IMR-90 (cell line): ENCODE measurements at regions not wholly inside any gene's neighbourhood (a gene's known extent, or its start where the extent isn't known, plus 50 kb on each side); places are given as distances from the start of the nearest gene placed in this dataset.

Experiments
- CEBPB ChIP-seq: IDR thresholded peaks from 2 replicates; pipeline ENCODE4 v1.6.1; 2012; ENCODE audit warnings: low read depth, low read length, improper control_type of control experiment
- CHD1 ChIP-seq: IDR thresholded peaks from 2 replicates; pipeline ENCODE4 v1.6.1; 2012; ENCODE audit warnings: low read depth, low read length, improper control_type of control experiment
- CTCF ChIP-seq: conservative IDR thresholded peaks from 2 replicates; pipeline ENCODE4 v1.5.1; 2012; ENCODE audit warnings: mild to moderate bottlenecking, low read depth, low read length, improper control_type of control experiment
- FOS ChIP-seq: fragments of 150-350 bp; IDR thresholded peaks from 2 replicates; pipeline ENCODE4 v1.6.1; 2016; ENCODE audit warnings: low read depth, low read length
- MAFK ChIP-seq: IDR thresholded peaks from 2 replicates; pipeline ENCODE4 v1.6.1; 2012; ENCODE audit warnings: low read depth, low read length, improper control_type of control experiment
- MAZ ChIP-seq: IDR thresholded peaks from 2 replicates; pipeline ENCODE4 v1.6.1; 2012; ENCODE audit warnings: low read depth, mild to moderate bottlenecking, low read length, improper control_type of control experiment, moderate library complexity, borderline replicate concordance
- MXI1 ChIP-seq: IDR thresholded peaks from 2 replicates; pipeline ENCODE4 v1.6.1; 2012; ENCODE audit warnings: low read depth, mild to moderate bottlenecking, low read length, moderate library complexity, borderline replicate concordance
- NFE2L2 ChIP-seq: fragments of 150-350 bp; IDR thresholded peaks from 2 replicates; pipeline ENCODE4 v1.6.1; 2016; ENCODE audit warnings: low read depth, mild to moderate bottlenecking, low read length
- POLR2A ChIP-seq: IDR thresholded peaks from 2 replicates; pipeline ENCODE4 v1.6.1; 2012; ENCODE audit warnings: mild to moderate bottlenecking, low read depth, low read length
- RAD21 ChIP-seq: IDR thresholded peaks from 2 replicates; pipeline ENCODE4 v1.6.1; 2012; ENCODE audit warnings: low read length, improper control_type of control experiment
- RCOR1 ChIP-seq: IDR thresholded peaks from 2 replicates; pipeline ENCODE4 v1.6.1; 2012; ENCODE audit warnings: mild to moderate bottlenecking, low read length, improper control_type of control experiment; ENCODE audit not compliant: insufficient replicate concordance
- SMC3 ChIP-seq: fragments of 150-350 bp; IDR thresholded peaks from 2 replicates; pipeline ENCODE4 v1.6.1; 2016; ENCODE audit warnings: low read depth, mild to moderate bottlenecking, antibody characterized with exemption, low read length, moderate library complexity
- USF2 ChIP-seq: fragments of 150-350 bp; IDR thresholded peaks from 2 replicates; pipeline ENCODE4 v1.6.1; 2017; ENCODE audit warnings: mild to moderate bottlenecking, antibody characterized with exemption, low read length, low read depth

DNA sequence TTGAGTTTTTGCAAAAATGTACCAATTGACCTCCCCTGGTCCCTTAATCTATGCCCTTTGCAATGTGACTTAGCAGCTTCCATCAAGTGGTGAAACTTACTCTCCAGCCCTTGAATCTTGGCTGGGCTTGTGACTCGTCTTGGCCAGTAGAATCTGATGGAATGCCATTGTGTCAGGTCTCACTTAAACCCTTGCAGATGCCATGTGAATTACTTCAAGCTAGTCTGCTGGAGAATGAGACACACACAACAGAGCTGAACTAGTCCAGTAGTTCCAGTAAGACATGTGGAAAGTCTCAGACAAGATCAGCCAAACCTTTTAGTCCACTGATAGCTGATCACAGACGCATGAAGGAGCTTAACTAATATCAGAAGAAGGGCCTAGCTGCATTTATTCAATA lies 567.8 kb upstream of the CPEB2 start:
- TF ChIP-seq CTCF (no peak), POLR2A (no peak), MAFK (no peak), RAD21 (no peak), MXI1 (no peak), CEBPB (no peak), MAZ (no peak), USF2 (no peak), NFE2L2 (no peak), RCOR1 (no peak), FOS (no peak), SMC3 (no peak), CHD1 (no peak)
